ENCODE measurements at regions not wholly inside any gene's neighbourhood (a gene's known extent, or its start where the extent isn't known, plus 50 kb on each side); places are given as distances from the start of the nearest gene placed in this dataset.

DNA sequence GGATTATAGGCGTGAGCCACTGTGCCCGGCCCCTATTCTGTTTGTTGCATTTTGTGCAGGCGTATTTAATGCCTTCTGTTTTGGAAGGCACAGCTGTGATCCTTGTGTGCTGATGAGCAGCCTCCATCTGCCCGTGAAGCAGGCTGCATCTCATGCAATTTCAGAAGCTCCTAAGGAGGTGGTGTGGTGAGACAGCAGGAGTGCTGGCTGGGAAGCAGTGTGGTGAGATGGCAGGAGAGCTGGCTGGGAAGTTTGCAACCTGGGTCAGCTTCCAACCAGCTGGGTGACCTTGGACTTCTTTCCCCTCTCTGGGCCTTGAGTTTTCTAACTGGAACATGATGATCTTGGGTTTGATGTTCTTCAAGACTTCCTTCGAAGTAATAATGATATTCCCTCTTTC lies 525.1 kb downstream of the TBC1D22A start (continued):
- no peak for TF ChIP-seq KLF6 (CRISPR knock-in tag; IDR thresholded peaks at IDR 0.05)

DNA sequence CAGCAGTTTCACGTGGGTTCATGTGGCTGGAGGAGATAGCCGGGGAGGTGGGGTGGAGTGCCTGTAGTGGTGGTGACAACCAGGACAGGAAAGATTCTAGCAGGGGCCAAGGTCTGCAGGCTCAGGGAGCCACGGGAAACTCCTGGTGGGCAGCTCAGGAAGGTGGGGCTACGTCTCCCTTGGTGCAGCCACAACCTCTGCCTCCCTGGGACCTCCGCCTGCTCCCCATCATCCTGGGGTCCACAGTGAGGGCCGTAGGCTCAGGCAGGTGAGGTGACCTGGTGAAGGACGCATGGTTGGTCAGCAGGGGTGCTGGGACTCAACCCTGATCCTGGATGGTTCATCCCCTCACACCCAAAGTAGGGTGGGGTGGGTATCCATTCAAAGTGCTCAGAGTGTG lies 524.1 kb downstream of the TBC1D22A start:
- intact Hi-C loops (cut with micrococcal nuclease; ENCODE audit: unreplicated experiment) (no loop called here), in situ Hi-C loops (cut with HindIII; ENCODE audit: extremely low pct_ligation_motif_present, low pct_unique_long_range_greater_than_20kb) (no loop called here)
- peaks cover 2 to 51% of the 10 kb centered on the region in 2 experiments; a peak in 3 of 5 replicates for H3K27me3 ChIP-seq (ENCODE audit: control insufficient read depth in 1 of 2, insufficient read depth in 2 of 2, low read length in 2 of 2)

DNA sequence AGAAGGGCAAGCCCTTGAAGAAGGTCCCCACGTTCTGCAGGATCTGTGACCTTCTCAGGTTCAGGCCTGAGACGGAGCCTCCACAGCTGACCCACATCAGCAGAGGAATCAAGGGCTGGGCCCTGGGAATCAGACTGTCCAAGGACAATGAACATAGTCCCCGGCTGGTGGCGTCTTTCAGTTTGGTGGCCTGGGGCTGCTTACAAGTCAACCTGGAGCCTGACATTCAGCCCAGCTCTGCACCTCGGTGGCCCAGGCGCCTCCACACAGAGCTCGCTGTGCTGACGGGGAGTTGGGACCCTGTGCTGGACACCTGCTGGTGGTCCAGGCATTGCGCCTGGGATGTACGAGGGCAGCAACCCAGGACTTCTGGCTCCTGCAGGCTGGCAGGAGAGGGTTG lies 523.5 kb downstream of the TBC1D22A start:
- no peak overlapping the region for H2AFZ ChIP-seq (ENCODE audit: low read length)
- no peak overlapping the region for H3K9ac ChIP-seq (ENCODE audit: insufficient read depth, low read depth, low read length)
- no TSS peak for BruUV-seq (replicated peaks)
- H3K79me2 ChIP-seq (ENCODE audit: insufficient read depth, low read length): no peaks in the 10 kb centered on the region
- FAIRE-seq: no peak
- ChIA-PET POLR2A (no interaction called here), CTCF (ENCODE audit: low intra/inter-chr PET ratio, low total read pairs) (no interaction called here)
- no peak overlapping the region for H3K4me2 ChIP-seq (ENCODE audit: low read depth, low read length)
- ATAC-seq: no peak
- H3K27ac ChIP-seq (ENCODE audit: extremely low read length, insufficient read depth, low read length): no peak overlapping the region
- H3K9me3 ChIP-seq (ENCODE audit: low read length): no peaks in the 10 kb centered on the region
- no peak for DNase-seq (ENCODE audit: low spot score)
- 9% methylated on average over 7 of the region's 10 CpGs for WGBS (ENCODE audit: low lambda C conversion rate)
- in situ Hi-C loops (cut with HindIII; ENCODE audit: extremely low pct_ligation_motif_present, low pct_unique_long_range_greater_than_20kb) (no loop called here), intact Hi-C loops (cut with micrococcal nuclease; ENCODE audit: unreplicated experiment) (no loop called here)
- no peak overlapping the region for H3K4me3 ChIP-seq (replicated peaks in 1 of 3; ENCODE audit: insufficient read depth in 1 of 3, low read depth in 2 of 3, low read length in 3 of 3)
- H3K27me3 ChIP-seq (ENCODE audit: control insufficient read depth in 1 of 2, insufficient read depth in 2 of 2, low read length in 2 of 2): peaks cover 2 to 52% of the 10 kb centered on the region in 2 experiments; a peak in 4 of 5 replicates
- no peaks in the 10 kb centered on the region for H3K4me1 ChIP-seq (ENCODE audit: insufficient read depth, low read length)
- 0 out of 2 replicates have a peak, but pooled peaks cover 3% of the 10 kb centered on the region for H4K20me1 ChIP-seq (ENCODE audit: insufficient read depth, low read length)
- no peaks in the 10 kb centered on the region for H3K36me3 ChIP-seq (replicated peaks in 1 of 2; ENCODE audit: control insufficient read depth in 1 of 2, insufficient read depth in 2 of 2, low read length in 2 of 2)
- TF ChIP-seq, protein P1, sequence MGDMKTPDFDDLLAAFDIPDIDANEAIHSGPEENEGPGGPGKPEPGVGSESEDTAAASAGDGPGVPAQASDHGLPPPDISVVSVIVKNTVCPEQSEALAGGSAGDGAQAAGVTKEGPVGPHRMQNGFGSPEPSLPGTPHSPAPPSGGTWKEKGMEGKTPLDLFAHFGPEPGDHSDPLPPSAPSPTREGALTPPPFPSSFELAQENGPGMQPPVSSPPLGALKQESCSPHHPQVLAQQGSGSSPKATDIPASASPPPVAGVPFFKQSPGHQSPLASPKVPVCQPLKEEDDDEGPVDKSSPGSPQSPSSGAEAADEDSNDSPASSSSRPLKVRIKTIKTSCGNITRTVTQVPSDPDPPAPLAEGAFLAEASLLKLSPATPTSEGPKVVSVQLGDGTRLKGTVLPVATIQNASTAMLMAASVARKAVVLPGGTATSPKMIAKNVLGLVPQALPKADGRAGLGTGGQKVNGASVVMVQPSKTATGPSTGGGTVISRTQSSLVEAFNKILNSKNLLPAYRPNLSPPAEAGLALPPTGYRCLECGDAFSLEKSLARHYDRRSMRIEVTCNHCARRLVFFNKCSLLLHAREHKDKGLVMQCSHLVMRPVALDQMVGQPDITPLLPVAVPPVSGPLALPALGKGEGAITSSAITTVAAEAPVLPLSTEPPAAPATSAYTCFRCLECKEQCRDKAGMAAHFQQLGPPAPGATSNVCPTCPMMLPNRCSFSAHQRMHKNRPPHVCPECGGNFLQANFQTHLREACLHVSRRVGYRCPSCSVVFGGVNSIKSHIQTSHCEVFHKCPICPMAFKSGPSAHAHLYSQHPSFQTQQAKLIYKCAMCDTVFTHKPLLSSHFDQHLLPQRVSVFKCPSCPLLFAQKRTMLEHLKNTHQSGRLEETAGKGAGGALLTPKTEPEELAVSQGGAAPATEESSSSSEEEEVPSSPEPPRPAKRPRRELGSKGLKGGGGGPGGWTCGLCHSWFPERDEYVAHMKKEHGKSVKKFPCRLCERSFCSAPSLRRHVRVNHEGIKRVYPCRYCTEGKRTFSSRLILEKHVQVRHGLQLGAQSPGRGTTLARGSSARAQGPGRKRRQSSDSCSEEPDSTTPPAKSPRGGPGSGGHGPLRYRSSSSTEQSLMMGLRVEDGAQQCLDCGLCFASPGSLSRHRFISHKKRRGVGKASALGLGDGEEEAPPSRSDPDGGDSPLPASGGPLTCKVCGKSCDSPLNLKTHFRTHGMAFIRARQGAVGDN (CRISPR knock-in tag; IDR thresholded peaks at IDR 0.05): no peak
- TF ChIP-seq, protein P2, sequence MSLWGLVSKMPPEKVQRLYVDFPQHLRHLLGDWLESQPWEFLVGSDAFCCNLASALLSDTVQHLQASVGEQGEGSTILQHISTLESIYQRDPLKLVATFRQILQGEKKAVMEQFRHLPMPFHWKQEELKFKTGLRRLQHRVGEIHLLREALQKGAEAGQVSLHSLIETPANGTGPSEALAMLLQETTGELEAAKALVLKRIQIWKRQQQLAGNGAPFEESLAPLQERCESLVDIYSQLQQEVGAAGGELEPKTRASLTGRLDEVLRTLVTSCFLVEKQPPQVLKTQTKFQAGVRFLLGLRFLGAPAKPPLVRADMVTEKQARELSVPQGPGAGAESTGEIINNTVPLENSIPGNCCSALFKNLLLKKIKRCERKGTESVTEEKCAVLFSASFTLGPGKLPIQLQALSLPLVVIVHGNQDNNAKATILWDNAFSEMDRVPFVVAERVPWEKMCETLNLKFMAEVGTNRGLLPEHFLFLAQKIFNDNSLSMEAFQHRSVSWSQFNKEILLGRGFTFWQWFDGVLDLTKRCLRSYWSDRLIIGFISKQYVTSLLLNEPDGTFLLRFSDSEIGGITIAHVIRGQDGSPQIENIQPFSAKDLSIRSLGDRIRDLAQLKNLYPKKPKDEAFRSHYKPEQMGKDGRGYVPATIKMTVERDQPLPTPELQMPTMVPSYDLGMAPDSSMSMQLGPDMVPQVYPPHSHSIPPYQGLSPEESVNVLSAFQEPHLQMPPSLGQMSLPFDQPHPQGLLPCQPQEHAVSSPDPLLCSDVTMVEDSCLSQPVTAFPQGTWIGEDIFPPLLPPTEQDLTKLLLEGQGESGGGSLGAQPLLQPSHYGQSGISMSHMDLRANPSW (CRISPR knock-in tag; IDR thresholded peaks at IDR 0.05; ENCODE audit: borderline replicate concordance): no peak
- TF ChIP-seq PLRG1 (conservative IDR thresholded peaks at IDR 0.05) (no peak), TAF15 (IDR thresholded peaks at IDR 0.05; ENCODE audit: low read depth, low read length, poor library complexity, severe bottlenecking) (no peak)

More for the DNA sequence above, 524.1 kb downstream of the TBC1D22A start:
- FAIRE-seq: no peak
- Histone ChIP-seq H3K27ac (ENCODE audit: extremely low read length, insufficient read depth, low read length) (no peak overlapping the region), H2AFZ (ENCODE audit: low read length) (no peak overlapping the region), H3K36me3 (replicated peaks in 1 of 2; ENCODE audit: control insufficient read depth in 1 of 2, insufficient read depth in 2 of 2, low read length in 2 of 2) (no peaks in the 10 kb centered on the region), H3K79me2 (ENCODE audit: insufficient read depth, low read length) (no peaks in the 10 kb centered on the region), H3K4me1 (ENCODE audit: insufficient read depth, low read length) (no peaks in the 10 kb centered on the region), H3K9ac (ENCODE audit: insufficient read depth, low read depth, low read length) (no peak overlapping the region), H3K4me2 (ENCODE audit: low read depth, low read length) (no peak overlapping the region), H4K20me1 (ENCODE audit: insufficient read depth, low read length) (0 out of 2 replicates have a peak, but pooled peaks cover 3% of the 10 kb centered on the region), H3K4me3 (replicated peaks in 1 of 3; ENCODE audit: insufficient read depth in 1 of 3, low read depth in 2 of 3, low read length in 3 of 3) (no peak overlapping the region), H3K9me3 (ENCODE audit: low read length) (no peaks in the 10 kb centered on the region)
- ChIA-PET CTCF (ENCODE audit: low intra/inter-chr PET ratio, low total read pairs) (no interaction called here), POLR2A (no interaction called here)
- no peak for ATAC-seq
- no peak for DNase-seq (ENCODE audit: low spot score)
- TF ChIP-seq ZNF546 (CRISPR knock-in tag; conservative IDR thresholded peaks at IDR 0.05) (no peak), BRCA1 (CRISPR knock-in tag; IDR thresholded peaks at IDR 0.05) (no peak), HNF4A (CRISPR knock-in tag; IDR thresholded peaks at IDR 0.05) (no peak), ZMAT3 (CRISPR knock-in tag; conservative IDR thresholded peaks at IDR 0.05) (no peak), ZNF720 (CRISPR knock-in tag; IDR thresholded peaks at IDR 0.05) (no peak)
- TF ChIP-seq, protein P3, sequence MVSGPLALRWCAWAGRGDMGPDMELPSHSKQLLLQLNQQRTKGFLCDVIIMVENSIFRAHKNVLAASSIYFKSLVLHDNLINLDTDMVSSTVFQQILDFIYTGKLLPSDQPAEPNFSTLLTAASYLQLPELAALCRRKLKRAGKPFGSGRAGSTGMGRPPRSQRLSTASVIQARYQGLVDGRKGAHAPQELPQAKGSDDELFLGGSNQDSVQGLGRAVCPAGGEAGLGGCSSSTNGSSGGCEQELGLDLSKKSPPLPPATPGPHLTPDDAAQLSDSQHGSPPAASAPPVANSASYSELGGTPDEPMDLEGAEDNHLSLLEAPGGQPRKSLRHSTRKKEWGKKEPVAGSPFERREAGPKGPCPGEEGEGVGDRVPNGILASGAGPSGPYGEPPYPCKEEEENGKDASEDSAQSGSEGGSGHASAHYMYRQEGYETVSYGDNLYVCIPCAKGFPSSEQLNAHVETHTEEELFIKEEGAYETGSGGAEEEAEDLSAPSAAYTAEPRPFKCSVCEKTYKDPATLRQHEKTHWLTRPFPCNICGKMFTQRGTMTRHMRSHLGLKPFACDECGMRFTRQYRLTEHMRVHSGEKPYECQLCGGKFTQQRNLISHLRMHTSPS (CRISPR knock-in tag; IDR thresholded peaks at IDR 0.05; ENCODE audit: low read depth): no peak
- 0% methylated on average over 2 of the region's 7 CpGs for WGBS (ENCODE audit: low lambda C conversion rate)
- no TSS peak for BruUV-seq (replicated peaks)

All from HepG2 (cell line).